MCF 10A (cell line): ENCODE measurements at regions not wholly inside any gene's neighbourhood (a gene's known extent, or its start where the extent isn't known, plus 50 kb on each side); places are given as distances from the start of the nearest gene placed in this dataset.

ENCODE experiments used
- BruUV-seq: library from RNA; stranded (reverse); fragments of 400-500 nt; replicated peaks from 2 replicates; lab custom pipeline; 2021; lab: Mats Ljungman, UMichigan
- CTCF ChIA-PET: fragments of 300-600 bp; sonication (Branson Sonifier 250); formaldehyde crosslinking; extraction: SDS; loops from one replicate; lab custom pipeline; 2021; ENCODE audit warnings: antibody characterized with exemption, inconsistent platforms; lab: Yijun Ruan, JAX
- POLR2A ChIA-PET: fragments of 300-600, 350-650 bp; sonication (Branson Sonifier 250); formaldehyde crosslinking; extraction: SDS; loops from one replicate; lab custom pipeline; 2020; ENCODE audit warnings: antibody characterized with exemption, inconsistent platforms; lab: Yijun Ruan, JAX
- DNase-seq: peaks from one replicate; pipeline ENCODE4 v3.0.0-alpha.2; 2018; ENCODE audit not compliant: unreplicated experiment
- H3K27ac Mint-ChIP-seq: one replicate; pipeline ENCODE4 v1.8.0; 2022; ENCODE audit warnings: mild to moderate bottlenecking, low read depth, mixed read lengths; ENCODE audit not compliant: unreplicated experiment
- H3K27me3 Mint-ChIP-seq: one replicate; pipeline ENCODE4 v1.8.0; 2022; ENCODE audit warnings: mixed read lengths; ENCODE audit not compliant: insufficient read depth, unreplicated experiment
- H3K36me3 Mint-ChIP-seq: one replicate; pipeline ENCODE4 v1.8.0; 2022; ENCODE audit warnings: mild to moderate bottlenecking, moderate library complexity, mixed read lengths; ENCODE audit not compliant: insufficient read depth, unreplicated experiment
- H3K4me1 Mint-ChIP-seq: one replicate; pipeline ENCODE4 v1.8.0; 2022; ENCODE audit warnings: mixed read lengths; ENCODE audit not compliant: insufficient read depth, unreplicated experiment
- H3K4me3 Mint-ChIP-seq: one replicate; pipeline ENCODE4 v1.8.0; 2022; ENCODE audit warnings: mild to moderate bottlenecking, moderate library complexity, mixed read lengths; ENCODE audit not compliant: unreplicated experiment
- H3K9me3 Mint-ChIP-seq: one replicate; pipeline ENCODE4 v1.8.0; 2022; ENCODE audit warnings: mixed read lengths; ENCODE audit not compliant: unreplicated experiment
- CTCF ChIP-seq: fragments of 200-600 bp; IDR thresholded peaks from one replicate; pipeline ENCODE4 v1.8.0; 2022; ENCODE audit warnings: antibody characterized with exemption, mild to moderate bottlenecking; ENCODE audit not compliant: unreplicated experiment
- intact Hi-C: fragments of 100-400 bp; cut with micrococcal nuclease; formaldehyde crosslinking; loops from 2 replicates; pipeline ENCODE4 v1.14.1; 2022

DNA sequence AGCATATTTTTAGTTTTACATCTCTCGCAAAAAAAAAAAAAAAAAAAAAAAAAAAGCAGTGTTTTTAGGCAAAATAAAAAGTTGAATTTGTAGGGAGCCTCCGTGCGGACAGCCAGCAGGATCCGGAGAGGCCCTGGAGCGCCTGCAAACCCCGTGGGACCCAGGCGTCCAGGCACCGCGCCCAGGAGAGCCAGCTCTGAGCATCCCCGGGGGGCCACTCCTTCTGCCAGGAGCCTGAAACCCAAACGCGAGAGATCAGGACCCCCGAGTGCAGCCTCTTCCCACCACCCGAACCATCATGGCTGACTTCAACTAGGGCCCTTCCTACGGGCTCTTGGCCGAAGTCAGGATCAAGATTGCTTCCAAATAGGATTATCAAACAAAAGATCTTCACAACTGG, 54.1 kb upstream of the LY86 start:
- intact Hi-C loops = no loop called here
- TF ChIP-seq CTCF = no peak
- no peaks in the 10 kb centered on the region for H3K36me3 Mint-ChIP-seq
- ChIA-PET POLR2A (no interaction called here), CTCF (interaction anchor here (2.9 kb wide), 1 partner anchor 13 kb away, joined by 11 read pairs; no protein-coding TSS in a partner anchor)
- no TSS peak for BruUV-seq
- no peak overlapping the region for H3K4me3 Mint-ChIP-seq
- no peak for DNase-seq
- H3K4me1 Mint-ChIP-seq = peaks cover 11% of the 10 kb centered on the region
- H3K27me3 Mint-ChIP-seq = no peaks in the 10 kb centered on the region
- no peak overlapping the region for H3K27ac Mint-ChIP-seq
- H3K9me3 Mint-ChIP-seq = peaks cover 6% of the 10 kb centered on the region

GRCh38 chr6:6537488-6538260, 50.8 kb upstream of the LY86 start:
- Mint-ChIP-seq H3K36me3 (no peaks in the 10 kb centered on the region), H3K27me3 (peaks cover 13% of the 10 kb centered on the region), H3K4me1 (peaks cover 3% of the 10 kb centered on the region), H3K4me3 (no peak overlapping the region), H3K9me3 (no peaks in the 10 kb centered on the region), H3K27ac (no peak overlapping the region)
- no TSS peak for BruUV-seq
- no peak for DNase-seq
- intact Hi-C loops = no loop called here
- no peak for TF ChIP-seq CTCF
- POLR2A ChIA-PET = no interaction called here
- CTCF ChIA-PET = interaction anchor here (0.7 to 1.0 kb wide), 2 partner anchors 10 to 320 kb away, joined by 3 to 5 read pairs; no protein-coding TSS in a partner anchor

DNA sequence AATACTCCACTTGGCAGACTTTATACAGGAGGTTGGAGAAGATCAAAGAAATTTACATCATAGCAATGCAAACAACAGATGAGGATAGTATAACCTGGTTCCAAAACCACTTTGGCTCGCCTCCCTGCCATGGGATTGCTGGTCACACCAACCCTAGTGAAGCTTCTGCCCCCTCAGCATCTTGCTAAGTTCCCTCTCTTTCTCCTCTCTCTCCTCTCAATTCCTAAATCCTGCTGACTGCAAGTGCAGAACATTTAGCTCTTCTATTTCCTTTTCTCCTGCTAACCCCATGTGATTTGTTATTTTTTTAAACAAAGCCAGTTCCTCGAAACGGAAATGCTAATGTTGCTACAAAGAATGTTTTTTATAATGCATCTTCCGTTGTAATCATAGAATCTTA, 50.3 kb upstream of the LY86 start:
- H3K36me3 Mint-ChIP-seq = no peaks in the 10 kb centered on the region
- TF ChIP-seq CTCF = no peak
- POLR2A ChIA-PET = no interaction called here
- intact Hi-C loops = no loop called here
- no peak overlapping the region for H3K27ac Mint-ChIP-seq
- DNase-seq = no peak
- H3K9me3 Mint-ChIP-seq = no peaks in the 10 kb centered on the region
- no TSS peak for BruUV-seq
- CTCF ChIA-PET = interaction anchor here (0.7 to 1.0 kb wide), 3 partner anchors 9 to 480 kb away, joined by 3 to 5 read pairs (median 4); no protein-coding TSS in a partner anchor
- no peaks in the 10 kb centered on the region for H3K4me1 Mint-ChIP-seq
- H3K4me3 Mint-ChIP-seq = no peak overlapping the region
- H3K27me3 Mint-ChIP-seq = peaks cover 14% of the 10 kb centered on the region
